Stimulated activated effector memory CD8-positive, alpha-beta T cell treated with anti-CD3 and anti-CD28 coated beads, Interleukin-12 subunit alpha, Interleukin-12 subunit beta, amount 100 ng/mL, for 72 hours (primary cell): ENCODE measurements at regions not wholly inside any gene's neighbourhood (a gene's known extent, or its start where the extent isn't known, plus 50 kb on each side); places are given as distances from the start of the nearest gene placed in this dataset.

Experiments used
- ATAC-seq: fragments of 150-1000 bp; cut with Tn5 transposase; 2 replicates; pipeline ENCODE4 v1.10.0; 2021
- DNase-seq, 2 donors: peaks; one replicate each; pipeline ENCODE4 v3.0.0; 2021 to 2022; ENCODE audit warnings: low spot score in 2 of 2
- H3K27ac Mint-ChIP-seq: one replicate; pipeline ENCODE4 v1.8.0; 2022; ENCODE audit warnings: mild to moderate bottlenecking, mixed read lengths
- H3K36me3 Mint-ChIP-seq: one replicate; pipeline ENCODE4 v1.8.0; 2022; ENCODE audit warnings: mild to moderate bottlenecking, mixed read lengths
- H3K4me1 Mint-ChIP-seq: one replicate; pipeline ENCODE4 v1.8.0; 2022; ENCODE audit warnings: mixed read lengths
- H3K4me3 Mint-ChIP-seq: one replicate; pipeline ENCODE4 v1.8.0; 2022; ENCODE audit warnings: mild to moderate bottlenecking, mixed read lengths
- H3K9me3 Mint-ChIP-seq: one replicate; pipeline ENCODE4 v1.8.0; 2022; ENCODE audit warnings: mixed read lengths

DNA sequence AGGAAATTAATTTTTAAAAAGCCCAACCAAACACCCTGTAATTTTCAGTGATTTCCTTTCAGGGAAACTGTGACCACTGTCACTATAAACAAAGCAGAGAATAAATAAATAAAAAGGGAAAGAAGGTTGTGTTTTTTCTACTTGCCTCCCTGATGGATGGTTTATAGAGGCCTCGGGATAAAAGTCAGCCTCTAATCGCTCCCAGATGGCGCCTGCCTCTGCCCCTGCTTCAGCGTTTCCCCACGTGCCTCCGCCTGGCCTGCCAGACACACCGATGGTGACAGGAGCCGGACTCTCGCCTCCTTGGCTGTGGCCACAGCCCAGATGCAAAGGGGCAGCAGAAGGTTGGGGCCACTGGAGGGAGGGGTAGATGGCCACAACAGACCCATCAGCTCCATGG lies 327.7 kb downstream of the CDC5L start:
- no peaks in the 10 kb centered on the region for H3K4me1 Mint-ChIP-seq
- no peak overlapping the region for H3K27ac Mint-ChIP-seq
- H3K4me3 Mint-ChIP-seq, result no peak overlapping the region
- H3K9me3 Mint-ChIP-seq, result no peaks in the 10 kb centered on the region
- ATAC-seq (no peak), DNase-seq (no peak)
- H3K36me3 Mint-ChIP-seq, result no peaks in the 10 kb centered on the region

DNA sequence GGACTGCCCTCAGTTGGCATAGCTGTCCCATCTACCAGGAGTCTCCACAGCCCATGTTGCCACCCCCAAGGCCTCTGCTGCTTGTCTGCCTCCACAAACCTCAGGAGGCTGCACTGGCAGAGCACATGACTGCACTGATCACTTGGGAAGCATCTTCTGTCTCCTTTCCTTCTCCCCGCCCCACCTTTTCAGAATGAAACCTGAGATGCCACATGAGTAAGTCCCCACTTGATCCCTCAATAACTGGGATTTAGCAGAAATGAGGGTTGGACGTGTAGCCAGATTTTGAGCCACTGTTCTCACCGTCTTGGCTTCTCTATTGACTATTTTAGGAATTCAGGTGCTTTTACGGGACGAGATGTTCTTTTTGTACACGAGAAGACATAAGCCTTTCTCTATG lies 328.4 kb downstream of the CDC5L start:
- H3K27ac Mint-ChIP-seq, result no peak overlapping the region
- DNase-seq, result no peak
- H3K36me3 Mint-ChIP-seq, result no peaks in the 10 kb centered on the region
- H3K4me1 Mint-ChIP-seq, result no peaks in the 10 kb centered on the region
- no peak for ATAC-seq
- H3K4me3 Mint-ChIP-seq, result no peak overlapping the region
- H3K9me3 Mint-ChIP-seq, result no peaks in the 10 kb centered on the region

DNA sequence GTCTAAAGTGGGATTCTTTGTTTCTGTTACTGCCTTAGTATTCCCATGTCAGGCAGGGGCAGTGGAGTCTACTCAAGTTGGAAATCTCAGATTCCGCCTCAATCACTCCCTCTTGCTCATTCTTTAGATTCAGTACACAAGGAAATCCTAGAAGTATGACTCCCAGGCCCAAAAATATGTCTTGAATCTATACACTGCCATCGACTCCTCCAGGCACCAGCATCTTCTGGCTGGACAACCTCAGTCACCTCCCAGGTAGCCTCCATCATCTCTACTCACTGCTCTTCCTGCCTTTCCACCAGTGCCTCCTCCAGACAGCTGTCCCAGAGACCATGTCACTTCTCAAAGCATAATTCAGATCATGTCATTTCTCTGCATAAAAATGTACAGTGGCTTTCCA lies 329.9 kb downstream of the CDC5L start:
- ATAC-seq, result no peak
- H3K36me3 Mint-ChIP-seq, result no peaks in the 10 kb centered on the region

DNA sequence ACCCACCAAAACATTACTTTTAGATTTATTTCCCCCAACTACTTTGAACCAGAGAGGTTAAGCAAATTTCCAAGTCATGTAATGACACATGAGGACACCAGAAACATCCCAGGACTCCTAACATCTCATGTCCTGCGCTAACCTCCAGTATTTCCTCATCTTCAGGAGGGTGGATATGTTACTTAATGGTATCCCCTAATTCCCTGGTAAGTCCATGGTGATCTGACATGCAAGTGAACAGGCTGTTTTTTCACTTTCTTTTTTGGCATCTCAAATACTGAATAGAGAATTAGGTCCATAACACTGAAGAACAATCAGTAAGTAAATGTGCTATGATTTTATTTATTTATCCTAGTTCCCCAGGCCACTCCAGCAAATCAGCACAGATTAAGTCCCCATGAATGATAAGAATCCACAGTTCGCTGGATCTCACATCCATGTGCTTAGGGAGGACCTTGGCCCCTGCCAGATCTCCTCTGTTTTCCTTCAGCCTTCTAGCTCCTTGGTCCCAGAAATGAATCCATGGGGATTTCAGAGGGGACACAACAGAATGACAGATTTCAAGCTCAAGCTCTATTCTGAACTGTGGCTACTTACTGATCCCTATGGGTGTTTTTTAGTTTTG lies 334.6 kb downstream of the CDC5L start:
- no peaks in the 10 kb centered on the region for H3K36me3 Mint-ChIP-seq
- no peak for DNase-seq
- H3K4me1 Mint-ChIP-seq, result no peaks in the 10 kb centered on the region
- H3K4me3 Mint-ChIP-seq, result no peak overlapping the region
- no peak for ATAC-seq
- H3K27ac Mint-ChIP-seq, result peak overlapping the region; percentile 27
- no peaks in the 10 kb centered on the region for H3K9me3 Mint-ChIP-seq

More for the DNA sequence above, 329.9 kb downstream of the CDC5L start:
- Mint-ChIP-seq H3K4me3 (no peak overlapping the region), H3K4me1 (no peaks in the 10 kb centered on the region), H3K27ac (no peak overlapping the region), H3K9me3 (no peaks in the 10 kb centered on the region)
- DNase-seq, result no peak

DNA sequence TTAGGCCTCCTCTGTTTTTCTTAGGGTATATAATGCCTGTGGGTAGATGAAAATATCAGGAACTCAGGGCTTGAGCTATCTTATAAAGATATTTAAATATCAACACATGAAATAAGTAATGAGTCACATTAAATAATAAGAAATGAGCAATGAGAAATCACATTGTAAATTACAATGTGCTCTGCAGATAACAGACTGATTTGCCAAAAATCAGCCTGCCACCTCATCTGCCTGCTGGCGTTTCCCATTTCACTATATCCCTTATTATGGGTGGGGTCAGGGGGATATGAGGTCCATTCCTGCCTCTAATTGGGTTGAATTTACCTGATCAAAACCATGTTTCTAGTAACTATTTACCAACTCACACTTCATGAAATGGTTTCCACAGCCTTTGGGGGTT lies 335.2 kb downstream of the CDC5L start:
- Mint-ChIP-seq H3K4me3 (no peak overlapping the region), H3K36me3 (no peaks in the 10 kb centered on the region), H3K9me3 (no peaks in the 10 kb centered on the region), H3K4me1 (no peaks in the 10 kb centered on the region), H3K27ac (peak overlapping the region; percentile 27)
- ATAC-seq, result no peak
- no peak for DNase-seq

DNA sequence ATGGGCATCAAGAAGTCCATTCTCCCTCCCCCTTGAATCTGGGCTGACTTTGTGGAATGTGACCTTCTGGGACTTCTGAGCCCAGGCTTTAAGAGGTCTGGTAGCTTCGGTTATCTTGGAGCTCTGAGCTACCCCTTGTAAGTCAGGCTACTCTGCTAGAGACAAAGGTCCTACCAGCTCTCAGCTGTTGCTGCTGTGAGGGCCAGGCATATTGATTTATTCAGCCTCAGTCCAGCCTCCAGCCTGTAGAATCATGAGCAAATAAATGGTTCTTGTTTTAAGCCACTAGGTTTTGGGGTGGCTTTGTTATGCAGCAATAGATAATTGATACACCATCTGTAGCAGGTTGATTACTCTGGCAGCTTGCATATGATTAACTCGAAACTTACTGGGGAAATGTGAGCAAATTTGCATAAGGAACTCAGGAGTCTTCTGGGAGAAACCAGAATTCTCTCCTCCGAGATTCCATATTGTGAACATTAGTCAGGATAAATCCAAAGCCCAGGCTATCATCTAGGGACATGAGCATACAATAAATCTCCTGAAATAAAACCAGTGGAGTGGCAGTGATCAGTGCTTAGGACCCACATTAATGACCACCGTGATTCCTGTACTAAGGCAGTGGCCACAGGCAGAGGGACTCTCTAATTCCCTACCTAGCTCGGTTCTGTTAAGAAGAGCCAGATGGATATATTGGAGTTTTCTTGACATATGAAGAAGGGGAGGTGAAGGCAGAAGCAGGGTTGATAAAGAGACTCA lies 336.1 kb downstream of the CDC5L start:
- DNase-seq, result no peak
- Mint-ChIP-seq H3K36me3 (no peaks in the 10 kb centered on the region), H3K9me3 (no peaks in the 10 kb centered on the region), H3K27ac (no peak overlapping the region), H3K4me1 (no peaks in the 10 kb centered on the region), H3K4me3 (no peak overlapping the region)
- no peak for ATAC-seq

DNA sequence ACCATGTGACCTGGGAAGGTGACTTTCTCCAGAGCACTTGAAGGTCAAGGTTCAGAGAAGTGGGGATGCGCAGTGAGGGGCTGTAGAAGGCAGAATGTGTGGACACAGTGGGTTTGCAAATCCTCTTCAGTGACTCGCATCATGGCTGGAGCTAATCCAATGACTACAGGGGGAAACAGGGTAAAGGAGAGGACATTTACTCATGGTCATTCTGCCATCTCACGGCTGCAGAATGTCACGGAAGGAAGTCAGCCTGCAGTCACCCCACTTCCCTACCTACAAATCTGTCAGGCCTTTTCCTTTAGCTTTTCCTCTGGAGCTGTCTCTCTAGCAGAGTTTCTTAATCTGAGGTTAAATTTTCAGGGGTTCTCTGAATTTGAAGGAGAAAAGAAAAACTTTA lies 337.6 kb downstream of the CDC5L start:
- Mint-ChIP-seq H3K9me3 (no peaks in the 10 kb centered on the region), H3K4me1 (no peaks in the 10 kb centered on the region), H3K27ac (no peak overlapping the region), H3K36me3 (no peaks in the 10 kb centered on the region), H3K4me3 (no peak overlapping the region)
- DNase-seq (no peak), ATAC-seq (no peak)

DNA sequence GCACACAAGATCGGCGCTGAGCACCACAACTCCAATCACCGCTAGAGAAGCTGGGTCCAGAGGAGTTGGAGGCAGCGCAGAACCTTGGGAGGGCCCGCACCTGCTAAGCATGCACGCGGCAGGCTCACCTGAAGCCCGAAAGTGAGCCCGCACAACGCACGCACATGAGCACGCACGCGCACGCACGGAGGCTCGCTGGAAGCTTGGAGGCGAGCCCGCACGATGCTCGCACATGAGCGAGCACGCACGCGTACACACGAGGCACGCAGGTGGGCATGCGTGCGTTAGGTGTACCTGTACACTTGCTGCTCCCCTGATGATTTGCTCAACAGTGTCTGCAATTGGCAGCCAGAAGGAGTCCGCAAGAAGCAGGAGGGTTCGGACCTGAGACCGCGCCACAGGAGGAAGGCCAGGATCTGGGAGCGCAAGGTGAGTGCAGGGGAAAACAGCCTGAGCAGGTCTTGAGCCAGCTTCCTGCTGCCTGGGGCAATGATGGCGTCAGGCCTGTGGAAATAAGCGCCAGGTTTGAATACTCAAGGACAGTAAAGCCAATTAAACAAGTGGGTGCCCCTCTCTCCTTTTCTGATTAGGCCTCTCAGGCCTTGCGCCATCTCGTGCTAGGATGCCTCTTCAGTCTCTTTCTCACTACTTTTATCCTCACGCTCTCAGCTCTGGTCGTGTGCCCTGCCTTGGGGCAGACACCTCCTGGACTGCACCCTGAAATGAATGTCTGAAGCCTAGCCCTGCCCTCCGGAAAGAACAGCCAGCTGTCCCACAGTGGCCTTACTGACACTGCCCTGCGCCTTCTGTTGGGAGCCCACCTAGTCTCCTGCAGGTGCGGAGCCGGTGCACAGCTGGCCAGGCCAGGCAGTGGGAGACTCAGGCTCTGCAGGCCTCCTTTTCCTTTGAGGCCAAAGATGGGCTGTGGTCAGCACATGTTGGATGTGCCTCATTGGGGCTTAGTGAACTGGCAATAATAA lies 340.4 kb downstream of the CDC5L start:
- peak; percentile 31 for ATAC-seq
- Mint-ChIP-seq H3K4me1 (peaks cover 7% of the 10 kb centered on the region), H3K9me3 (no peaks in the 10 kb centered on the region), H3K36me3 (no peaks in the 10 kb centered on the region), H3K4me3 (no peak overlapping the region), H3K27ac (no peak overlapping the region)
- no peak for DNase-seq

DNA sequence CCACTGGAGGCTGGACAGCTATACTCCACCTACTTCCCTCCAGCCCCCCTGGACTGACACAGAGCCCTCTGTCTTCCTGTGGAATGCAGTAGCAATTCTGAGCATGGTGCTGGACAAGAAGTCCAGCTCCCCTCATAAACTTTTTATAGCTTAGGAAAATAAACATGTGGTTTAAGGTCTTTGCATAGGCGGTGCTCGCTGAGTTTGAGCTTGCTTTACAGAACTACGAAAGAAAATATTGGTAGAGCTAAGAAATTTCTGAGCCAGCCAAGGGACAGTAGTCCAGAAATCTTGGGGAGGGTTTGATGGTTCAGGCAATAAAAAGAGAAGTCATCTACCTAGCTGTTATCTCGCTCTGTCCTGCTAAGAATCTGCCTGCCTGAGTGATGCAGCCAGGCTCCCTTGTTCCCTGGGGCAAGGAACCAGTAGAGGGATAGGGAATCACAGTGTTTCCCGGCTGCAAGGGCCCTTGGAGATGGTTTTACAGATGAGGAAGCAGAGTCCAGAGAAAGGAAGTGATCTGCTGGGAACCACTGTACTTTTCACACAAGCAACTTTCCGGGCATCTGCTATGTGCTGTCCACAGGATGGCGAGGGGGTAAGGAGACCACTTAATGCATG lies 343.4 kb downstream of the CDC5L start:
- Mint-ChIP-seq H3K4me3 (no peak overlapping the region), H3K9me3 (no peaks in the 10 kb centered on the region), H3K4me1 (peaks cover 15% of the 10 kb centered on the region), H3K27ac (peak overlapping the region; percentile 64), H3K36me3 (no peaks in the 10 kb centered on the region)
- ATAC-seq (no peak), DNase-seq (no peak)

DNA sequence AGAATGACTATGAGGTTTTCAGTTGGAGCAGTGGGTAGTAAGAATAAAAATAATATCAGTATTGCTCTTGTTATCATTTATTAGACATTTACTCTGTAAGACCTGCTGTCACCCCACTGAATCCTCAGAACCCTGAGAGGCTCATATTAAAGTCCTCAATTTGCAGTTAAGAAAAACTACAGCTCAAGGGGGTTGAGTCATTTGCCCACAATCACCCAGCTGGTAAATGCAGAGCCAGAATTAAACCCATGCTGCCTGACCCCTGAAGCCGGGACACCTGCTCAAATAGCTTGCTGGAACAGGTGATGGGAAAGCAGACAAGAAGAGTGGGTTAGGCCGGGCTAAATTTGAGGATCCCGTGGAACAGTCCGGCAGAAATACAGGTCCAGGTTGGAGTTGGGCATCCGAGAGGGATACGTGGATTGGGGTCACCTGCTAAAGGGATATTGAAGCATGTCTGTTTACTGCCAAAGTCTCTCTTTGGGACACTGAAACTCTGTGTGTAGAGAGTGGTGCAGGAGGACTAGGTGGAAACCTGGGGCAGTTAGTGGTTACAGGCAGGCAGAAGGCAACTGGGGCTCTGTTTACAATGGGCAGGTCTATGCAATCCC lies 344.1 kb downstream of the CDC5L start:
- H3K4me1 Mint-ChIP-seq, result peaks cover 15% of the 10 kb centered on the region
- H3K36me3 Mint-ChIP-seq, result no peaks in the 10 kb centered on the region
- DNase-seq (no peak), ATAC-seq (no peak)
- H3K4me3 Mint-ChIP-seq, result no peak overlapping the region
- no peak overlapping the region for H3K27ac Mint-ChIP-seq
- no peaks in the 10 kb centered on the region for H3K9me3 Mint-ChIP-seq

DNA sequence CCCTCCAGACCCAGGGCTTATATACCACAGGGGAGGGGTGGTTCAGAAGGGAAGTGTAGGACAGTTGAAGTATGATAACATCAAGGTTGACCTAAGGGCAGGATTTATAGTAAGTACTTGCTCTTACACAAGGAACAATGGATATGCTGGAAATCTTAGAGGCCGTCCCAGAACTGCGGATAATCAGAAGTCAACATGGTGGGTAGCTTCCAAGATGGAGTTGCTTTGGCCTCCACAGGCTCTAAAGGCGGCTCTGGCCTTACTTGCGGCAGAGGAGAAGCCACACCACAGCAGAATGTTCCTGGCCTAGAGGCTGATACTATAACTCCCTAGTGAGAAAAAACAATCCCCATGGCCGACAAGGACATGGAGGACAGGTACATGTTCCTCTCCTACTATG lies 344.7 kb downstream of the CDC5L start:
- no peak for ATAC-seq
- Mint-ChIP-seq H3K36me3 (no peaks in the 10 kb centered on the region), H3K9me3 (no peaks in the 10 kb centered on the region), H3K27ac (no peak overlapping the region), H3K4me3 (no peak overlapping the region), H3K4me1 (peaks cover 15% of the 10 kb centered on the region)
- no peak for DNase-seq

DNA sequence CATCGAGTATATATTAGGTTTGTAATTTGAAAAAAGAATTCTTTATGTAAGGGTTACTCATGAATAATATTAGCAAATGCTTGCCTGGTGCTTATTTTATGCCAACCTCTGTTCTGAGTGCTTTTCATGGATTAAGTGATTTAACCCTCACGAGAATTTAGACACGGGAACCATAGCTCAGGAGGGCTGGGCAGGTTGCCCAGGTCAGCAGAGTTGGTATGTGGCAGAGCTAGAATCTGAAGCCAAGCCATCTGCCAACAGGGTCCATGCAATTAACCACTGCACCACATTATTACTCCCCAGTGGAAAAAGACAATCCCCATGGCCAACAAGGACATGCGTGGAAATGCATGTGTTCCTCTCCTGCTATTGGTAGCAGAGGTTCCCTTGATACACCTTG lies 345.6 kb downstream of the CDC5L start:
- ATAC-seq (no peak), DNase-seq (no peak)
- Mint-ChIP-seq H3K4me1 (peaks cover 15% of the 10 kb centered on the region), H3K4me3 (no peak overlapping the region), H3K36me3 (no peaks in the 10 kb centered on the region), H3K9me3 (no peaks in the 10 kb centered on the region), H3K27ac (no peak overlapping the region)

DNA sequence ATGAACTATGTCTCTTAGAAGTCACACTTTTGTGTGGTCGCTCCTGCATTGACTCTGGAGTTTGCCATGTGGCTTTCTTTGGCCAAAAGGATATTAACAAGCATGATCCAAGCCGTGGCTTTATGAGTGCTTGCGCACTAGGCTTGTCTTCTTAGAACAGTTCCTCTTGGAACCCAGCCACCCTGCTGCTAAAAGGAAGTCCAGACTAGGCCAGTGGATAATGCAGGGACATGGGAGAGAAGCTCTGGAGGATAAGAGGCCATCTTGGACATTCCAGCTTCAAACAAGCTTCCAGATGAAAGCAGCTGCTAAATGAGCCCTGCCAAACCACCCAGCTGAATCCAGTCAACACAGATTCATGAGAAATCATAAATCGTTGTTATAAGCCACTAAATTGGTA lies 346.4 kb downstream of the CDC5L start:
- Mint-ChIP-seq H3K27ac (no peak overlapping the region), H3K9me3 (no peaks in the 10 kb centered on the region), H3K4me3 (no peak overlapping the region), H3K4me1 (peaks cover 20% of the 10 kb centered on the region), H3K36me3 (no peaks in the 10 kb centered on the region)
- no peak for DNase-seq
- ATAC-seq, result no peak

DNA sequence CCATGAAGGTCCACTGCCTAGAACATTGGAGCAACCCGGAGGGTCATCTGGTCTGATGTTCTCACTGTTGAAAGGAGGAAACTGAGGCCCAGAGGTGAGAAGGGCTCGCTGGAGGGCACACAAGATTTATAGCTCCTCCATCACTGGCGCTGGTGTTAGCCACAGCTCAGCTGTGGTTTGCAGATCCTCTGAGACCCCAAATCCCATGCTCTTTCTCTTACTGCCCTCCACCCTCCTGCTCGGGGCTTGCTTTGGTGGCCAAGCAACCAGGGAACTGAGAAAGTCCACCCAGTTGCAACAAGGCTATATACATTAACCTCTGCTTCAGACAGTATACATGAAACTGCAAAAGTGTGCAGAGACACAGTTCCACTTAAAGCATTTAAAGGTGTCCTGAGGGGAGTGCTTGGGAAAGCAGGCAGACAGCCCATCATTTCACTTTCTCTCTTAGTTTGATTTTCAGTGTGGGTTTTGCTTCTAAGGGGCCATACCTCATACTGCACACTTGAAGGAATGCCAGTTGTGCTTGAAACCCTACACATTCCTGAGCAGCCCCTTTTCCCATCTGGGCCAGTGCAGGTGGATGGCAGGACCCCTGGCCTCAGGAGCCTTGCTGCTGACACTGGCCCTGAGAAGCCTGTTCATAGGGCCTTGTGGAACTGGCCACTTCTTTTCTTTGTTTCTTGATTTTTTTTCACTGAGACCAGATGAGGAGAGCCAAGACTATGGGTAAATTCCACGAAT lies 347.6 kb downstream of the CDC5L start:
- Mint-ChIP-seq H3K4me3 (no peak overlapping the region), H3K27ac (peak overlapping the region; percentile 52), H3K4me1 (peaks cover 21% of the 10 kb centered on the region), H3K36me3 (no peaks in the 10 kb centered on the region), H3K9me3 (no peaks in the 10 kb centered on the region)
- DNase-seq, result no peak
- ATAC-seq, result no peak
